SK-N-MC (cell line): ENCODE measurements at regions not wholly inside any gene's neighbourhood (a gene's known extent, or its start where the extent isn't known, plus 50 kb on each side); places are given as distances from the start of the nearest gene placed in this dataset.

Experiments used
- EZH2 ChIP-seq: fragments of 200-600 bp; sonication (generic); IDR thresholded peaks from one replicate; pipeline ENCODE4 v1.6.1; 2017; ENCODE audit warnings: antibody characterized with exemption
- POLR2AphosphoS5 ChIP-seq: IDR thresholded peaks from 2 replicates; pipeline ENCODE4 v1.6.1; 2012; ENCODE audit warnings: mild to moderate bottlenecking, low read depth, low read length, borderline replicate concordance

DNA sequence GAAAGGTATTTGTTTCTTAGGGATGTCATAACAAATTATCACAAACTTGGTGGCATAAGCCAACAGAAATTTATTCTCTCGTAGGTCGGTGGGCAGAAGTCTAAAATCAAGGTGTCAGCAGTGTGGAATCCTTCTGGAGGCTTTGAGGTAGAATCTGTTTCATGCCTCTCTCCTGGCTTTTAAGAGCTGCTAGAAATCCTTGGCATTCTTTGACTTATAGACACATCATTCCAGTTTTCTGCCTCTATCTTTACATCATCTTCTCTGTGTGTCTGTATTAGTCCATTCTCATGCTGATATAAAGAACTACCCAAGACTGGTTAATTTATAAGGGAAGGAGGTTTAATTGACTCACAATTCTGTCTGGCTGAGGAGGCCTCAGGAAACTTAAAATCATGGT, 488.1 kb upstream of the PAPPA start:
- TF ChIP-seq POLR2AphosphoS5 (no peak), EZH2 (no peak)
